Keratinocyte (primary cell): ENCODE measurements at regions not wholly inside any gene's neighbourhood (a gene's known extent, or its start where the extent isn't known, plus 50 kb on each side); places are given as distances from the start of the nearest gene placed in this dataset.

ENCODE experiments used
- DNase-seq: peaks from one replicate; pipeline ENCODE4 v3.0.0-alpha.2; 2011; ENCODE audit warnings: low read depth, missing footprints, low spot score
- FAIRE-seq: peaks from 2 replicates; lab custom pipeline; 2011; peaks lifted over from hg19 to GRCh38; lab: Jason Lieb, UNC
- H2AFZ ChIP-seq: 2 replicates; pipeline ENCODE4 v1.6.0; 2012; ENCODE audit warnings: low read length, control low read depth, inconsistent platforms; ENCODE audit not compliant: control insufficient read depth
- H3K27ac ChIP-seq: 2 replicates; pipeline ENCODE4 v1.5.1; 2011; ENCODE audit warnings: low read length; ENCODE audit not compliant: control insufficient read depth, insufficient read depth
- H3K27me3 ChIP-seq: 3 replicates; pipeline ENCODE4 v1.6.0; 2011; ENCODE audit warnings: low read length; ENCODE audit not compliant: control insufficient read depth, insufficient read depth; ENCODE audit errors: extremely low read depth
- H3K36me3 ChIP-seq, 2 experiments: 2 replicates in 1 of 2; 3 replicates in 1 of 2; pipeline ENCODE4 v1.5.1; 2011; ENCODE audit warnings: low read length in 2 of 2, mild to moderate bottlenecking in 1 of 2; ENCODE audit not compliant: control insufficient read depth in 2 of 2, insufficient read depth in 2 of 2; ENCODE audit errors: extremely low read depth in 1 of 2
- H3K4me1 ChIP-seq: 3 replicates; pipeline ENCODE4 v1.5.1; 2011; ENCODE audit warnings: low read length; ENCODE audit not compliant: control insufficient read depth, insufficient read depth; ENCODE audit errors: extremely low read depth
- H3K4me2 ChIP-seq: 3 replicates; pipeline ENCODE4 v1.6.0; 2011; ENCODE audit warnings: low read depth, low read length; ENCODE audit not compliant: control insufficient read depth, insufficient read depth; ENCODE audit errors: extremely low read depth
- H3K4me3 ChIP-seq, 3 experiments: fragments of 200-600 bp in 1 of 3; sonication (generic) in 1 of 3; 2 replicates in 2 of 3; 3 replicates in 1 of 3; pipeline ENCODE4 v1.5.1; 2011 to 2016; ENCODE audit warnings: low read length in 3 of 3, mild to moderate bottlenecking in 3 of 3, control low read depth in 2 of 3, inconsistent platforms in 1 of 3, low read depth in 1 of 3, mixed read lengths in 1 of 3, mixed run types in 1 of 3, moderate library complexity in 1 of 3; ENCODE audit not compliant: control insufficient read depth in 2 of 3, insufficient read depth in 2 of 3; ENCODE audit errors: extremely low read depth in 1 of 3
- H3K79me2 ChIP-seq: 2 replicates; pipeline ENCODE4 v1.6.0; 2012; ENCODE audit warnings: low read length; ENCODE audit not compliant: control insufficient read depth, insufficient read depth
- H3K9ac ChIP-seq: 3 replicates; pipeline ENCODE4 v1.6.0; 2011; ENCODE audit warnings: low read length; ENCODE audit not compliant: control insufficient read depth, insufficient read depth; ENCODE audit errors: extremely low read depth
- H3K9me1 ChIP-seq: 3 replicates; pipeline ENCODE4 v1.6.0; 2011; ENCODE audit warnings: low read length; ENCODE audit not compliant: control insufficient read depth, insufficient read depth; ENCODE audit errors: extremely low read depth
- H3K9me3 ChIP-seq: 2 replicates; pipeline ENCODE4 v1.5.1; 2012; ENCODE audit warnings: low read depth, low read length; ENCODE audit not compliant: control insufficient read depth
- H4K20me1 ChIP-seq: 3 replicates; pipeline ENCODE4 v1.6.0; 2011; ENCODE audit warnings: low read length; ENCODE audit not compliant: control insufficient read depth, insufficient read depth; ENCODE audit errors: extremely low read depth
- CTCF ChIP-seq, 3 experiments: IDR thresholded peaks in 1 of 3; conservative IDR thresholded peaks in 1 of 3; optimal IDR thresholded peaks in 1 of 3; 2 replicates in 2 of 3; 3 replicates in 1 of 3; pipeline versions ENCODE3 to v1.5.1; 2011; ENCODE audit warnings: low read length in 3 of 3, mild to moderate bottlenecking in 3 of 3, moderate library complexity in 2 of 3, control low read depth in 1 of 3, inconsistent platforms in 1 of 3; ENCODE audit not compliant: insufficient read depth in 2 of 3; ENCODE audit errors: extremely low read depth in 1 of 3
- EZH2 ChIP-seq: IDR thresholded peaks from one replicate; pipeline ENCODE4 v1.6.1; 2012; ENCODE audit warnings: inconsistent platforms, mild to moderate bottlenecking, low read length, moderate library complexity
- dilution Hi-C: fragments of 300-500 bp; cut with MboI; formaldehyde crosslinking; loops from one replicate; pipeline ENCODE4 v1.7.0; 2020; ENCODE audit warnings: low sequenced_read_pairs; ENCODE audit not compliant: extremely low pct_ligation_motif_present

GRCh38 chr11:133727774-133728173 is 117.5 kb downstream of the SPATA19 start:
- FAIRE-seq (no peak), DNase-seq (no peak)
- Histone ChIP-seq H3K9me3 (no peaks in the 10 kb centered on the region), H3K4me1 (no peaks in the 10 kb centered on the region), H3K4me3 (no peak overlapping the region), H3K27ac (no peak overlapping the region), H3K9ac (no peak overlapping the region), H2AFZ (no peak overlapping the region), H3K79me2 (no peaks in the 10 kb centered on the region), H4K20me1 (no peaks in the 10 kb centered on the region), H3K36me3 (no peaks in the 10 kb centered on the region), H3K4me2 (no peak overlapping the region), H3K9me1 (no peaks in the 10 kb centered on the region), H3K27me3 (no peaks in the 10 kb centered on the region)
- no peak for TF ChIP-seq EZH2
- TF ChIP-seq CTCF (optimal IDR thresholded peaks at IDR 0.05 in 1 of 3, IDR thresholded peaks at IDR 0.05 in 1 of 3, conservative IDR thresholded peaks at IDR 0.05 in 1 of 3; ENCODE audit: extremely low read depth in 1 of 3, insufficient read depth in 2 of 3, low read length in 3 of 3) = no peak
- dilution Hi-C loops = no loop called here

GRCh38 chr11:133726542-133726941 is 118.8 kb downstream of the SPATA19 start:
- no peaks in the 10 kb centered on the region for H3K4me1 ChIP-seq
- no peaks in the 10 kb centered on the region for H3K79me2 ChIP-seq
- H3K4me2 ChIP-seq = no peak overlapping the region
- no peak overlapping the region for H3K27ac ChIP-seq
- dilution Hi-C loops = no loop called here
- TF ChIP-seq CTCF (optimal IDR thresholded peaks at IDR 0.05 in 1 of 3, IDR thresholded peaks at IDR 0.05 in 1 of 3, conservative IDR thresholded peaks at IDR 0.05 in 1 of 3; ENCODE audit: extremely low read depth in 1 of 3, insufficient read depth in 2 of 3, low read length in 3 of 3) = no peak
- TF ChIP-seq EZH2 = no peak
- no peak for DNase-seq
- H2AFZ ChIP-seq = no peak overlapping the region
- no peaks in the 10 kb centered on the region for H3K9me1 ChIP-seq
- H3K27me3 ChIP-seq = no peaks in the 10 kb centered on the region
- H3K36me3 ChIP-seq = no peaks in the 10 kb centered on the region
- FAIRE-seq = no peak
- no peaks in the 10 kb centered on the region for H4K20me1 ChIP-seq
- no peaks in the 10 kb centered on the region for H3K9me3 ChIP-seq
- H3K9ac ChIP-seq = no peak overlapping the region
- no peak overlapping the region for H3K4me3 ChIP-seq
